HEK293T (cell line): ENCODE measurements at regions not wholly inside any gene's neighbourhood (a gene's known extent, or its start where the extent isn't known, plus 50 kb on each side); places are given as distances from the start of the nearest gene placed in this dataset.

Source experiments
- ARNT ChIP-seq: fragments of 450-650 bp; IDR thresholded peaks from 2 replicates; pipeline ENCODE4 v1.6.1; 2017; ENCODE audit warnings: mild to moderate bottlenecking
- LEF1 ChIP-seq: fragments of 450-650 bp; IDR thresholded peaks from 2 replicates; pipeline ENCODE4 v1.6.1; 2017; ENCODE audit warnings: mild to moderate bottlenecking, borderline replicate concordance
- SP1 ChIP-seq: fragments of 450-650 bp; IDR thresholded peaks from 2 replicates; pipeline ENCODE4 v1.6.1; 2017

- no peak for TF ChIP-seq LEF1
- TF ChIP-seq SP1 = no peak
- no peak for TF ChIP-seq ARNT
Measured at GRCh38 chr14:98070536-98070935, 1201.5 kb downstream of the BCL11B start.
